ENCODE measurements at regions not wholly inside any gene's neighbourhood (a gene's known extent, or its start where the extent isn't known, plus 50 kb on each side); places are given as distances from the start of the nearest gene placed in this dataset.

- Histone ChIP-seq H3K27me3 (ENCODE audit: control insufficient read depth in 2 of 2, insufficient read depth in 2 of 2, low read length in 2 of 2) (no peaks in the 10 kb centered on the region), H3K9me3 (replicated peaks; ENCODE audit: control insufficient read depth, insufficient read depth, low read length) (no peaks in the 10 kb centered on the region), H3K36me3 (ENCODE audit: control insufficient read depth in 2 of 2, extremely low read depth in 1 of 2, insufficient read depth in 2 of 2, low read length in 2 of 2) (no peaks in the 10 kb centered on the region), H4K20me1 (replicated peaks; ENCODE audit: control insufficient read depth, extremely low read depth, insufficient read depth, low read length) (no peaks in the 10 kb centered on the region), H3K9me1 (replicated peaks; ENCODE audit: control insufficient read depth, extremely low read depth, insufficient read depth, low read length) (no peaks in the 10 kb centered on the region), H3K27ac (ENCODE audit: insufficient read depth, low read depth, low read length) (no peak overlapping the region), H3K9ac (replicated peaks; ENCODE audit: extremely low read depth, insufficient read depth, low read length) (no peak overlapping the region), H2AFZ (ENCODE audit: low read depth, low read length) (no peak overlapping the region), H3K79me2 (ENCODE audit: control insufficient read depth, insufficient read depth, low read length) (no peaks in the 10 kb centered on the region), H3K4me3 (replicated peaks in 1 of 3; ENCODE audit: insufficient read depth in 1 of 3, low read depth in 1 of 3, low read length in 3 of 3) (no peak overlapping the region), H3K4me2 (ENCODE audit: insufficient read depth, low read length) (no peak overlapping the region), H3K4me1 (ENCODE audit: control insufficient read depth, extremely low read depth, insufficient read depth, low read length) (no peaks in the 10 kb centered on the region)
- intact Hi-C loops (cut with micrococcal nuclease) (no loop called here), dilution Hi-C loops (cut with MboI; ENCODE audit: extremely low pct_ligation_motif_present, low sequenced_read_pairs) (no loop called here)
- FAIRE-seq = no peak
- no TSS peak for BruUV-seq (replicated peaks)
- POLR2A ChIA-PET = no interaction called here
- DNase-seq (ENCODE audit: low read depth, low spot score) = no peak
- CTCF ChIA-PET = no interaction called here
- no peak for TF ChIP-seq FOS (IDR thresholded peaks at IDR 0.05; ENCODE audit: borderline replicate concordance, insufficient read depth, low read length)
- no peak for TF ChIP-seq MAX (IDR thresholded peaks at IDR 0.05; ENCODE audit: insufficient read depth, insufficient read length)
- TF ChIP-seq MYC (IDR thresholded peaks at IDR 0.05; ENCODE audit: low read depth, low read length) = no peak
- no peak for TF ChIP-seq POLR2AphosphoS5 (IDR thresholded peaks at IDR 0.05; ENCODE audit: insufficient read depth, low read depth, low read length)
- TF ChIP-seq JUN (IDR thresholded peaks at IDR 0.05; ENCODE audit: borderline replicate concordance, insufficient read depth, insufficient read length, low read depth) = no peak
- no peak for TF ChIP-seq EZH2 (IDR thresholded peaks at IDR 0.05; ENCODE audit: borderline replicate concordance, low read depth, low read length, severe bottlenecking)
- TF ChIP-seq GATA2 (IDR thresholded peaks at IDR 0.05; ENCODE audit: insufficient read depth, insufficient read length, low read depth, low read length) = no peak
- TF ChIP-seq POLR2A (IDR thresholded peaks at IDR 0.05; ENCODE audit: low read depth, low read length) = no peak
- no peak for TF ChIP-seq CTCF (IDR thresholded peaks at IDR 0.05; ENCODE audit: extremely low read depth in 1 of 2, insufficient read depth in 1 of 2, low read depth in 1 of 2, low read length in 2 of 2)
Measured at GRCh38 chr6:104046426-104046825, 813.3 kb downstream of the HACE1 start.

Measured in endothelial cell of umbilical vein (primary cell).